Keratinocyte (primary cell): ENCODE measurements at regions not wholly inside any gene's neighbourhood (a gene's known extent, or its start where the extent isn't known, plus 50 kb on each side); places are given as distances from the start of the nearest gene placed in this dataset.

Experiments
- DNase-seq: peaks from one replicate; pipeline ENCODE4 v3.0.0-alpha.2; 2011; ENCODE audit warnings: low read depth, missing footprints, low spot score
- FAIRE-seq: peaks from 2 replicates; lab custom pipeline; 2011; peaks lifted over from hg19 to GRCh38; lab: Jason Lieb, UNC
- H2AFZ ChIP-seq: 2 replicates; pipeline ENCODE4 v1.6.0; 2012; ENCODE audit warnings: low read length, control low read depth, inconsistent platforms; ENCODE audit not compliant: control insufficient read depth
- H3K27ac ChIP-seq: 2 replicates; pipeline ENCODE4 v1.5.1; 2011; ENCODE audit warnings: low read length; ENCODE audit not compliant: control insufficient read depth, insufficient read depth
- H3K27me3 ChIP-seq: 3 replicates; pipeline ENCODE4 v1.6.0; 2011; ENCODE audit warnings: low read length; ENCODE audit not compliant: control insufficient read depth, insufficient read depth; ENCODE audit errors: extremely low read depth
- H3K36me3 ChIP-seq, 2 experiments: 2 replicates in 1 of 2; 3 replicates in 1 of 2; pipeline ENCODE4 v1.5.1; 2011; ENCODE audit warnings: low read length in 2 of 2, mild to moderate bottlenecking in 1 of 2; ENCODE audit not compliant: control insufficient read depth in 2 of 2, insufficient read depth in 2 of 2; ENCODE audit errors: extremely low read depth in 1 of 2
- H3K4me1 ChIP-seq: 3 replicates; pipeline ENCODE4 v1.5.1; 2011; ENCODE audit warnings: low read length; ENCODE audit not compliant: control insufficient read depth, insufficient read depth; ENCODE audit errors: extremely low read depth
- H3K4me2 ChIP-seq: 3 replicates; pipeline ENCODE4 v1.6.0; 2011; ENCODE audit warnings: low read depth, low read length; ENCODE audit not compliant: control insufficient read depth, insufficient read depth; ENCODE audit errors: extremely low read depth
- H3K4me3 ChIP-seq, 3 experiments: fragments of 200-600 bp in 1 of 3; sonication (generic) in 1 of 3; 2 replicates in 2 of 3; 3 replicates in 1 of 3; pipeline ENCODE4 v1.5.1; 2011 to 2016; ENCODE audit warnings: low read length in 3 of 3, mild to moderate bottlenecking in 3 of 3, control low read depth in 2 of 3, inconsistent platforms in 1 of 3, low read depth in 1 of 3, mixed read lengths in 1 of 3, mixed run types in 1 of 3, moderate library complexity in 1 of 3; ENCODE audit not compliant: control insufficient read depth in 2 of 3, insufficient read depth in 2 of 3; ENCODE audit errors: extremely low read depth in 1 of 3
- H3K79me2 ChIP-seq: 2 replicates; pipeline ENCODE4 v1.6.0; 2012; ENCODE audit warnings: low read length; ENCODE audit not compliant: control insufficient read depth, insufficient read depth
- H3K9ac ChIP-seq: 3 replicates; pipeline ENCODE4 v1.6.0; 2011; ENCODE audit warnings: low read length; ENCODE audit not compliant: control insufficient read depth, insufficient read depth; ENCODE audit errors: extremely low read depth
- H3K9me1 ChIP-seq: 3 replicates; pipeline ENCODE4 v1.6.0; 2011; ENCODE audit warnings: low read length; ENCODE audit not compliant: control insufficient read depth, insufficient read depth; ENCODE audit errors: extremely low read depth
- H3K9me3 ChIP-seq: 2 replicates; pipeline ENCODE4 v1.5.1; 2012; ENCODE audit warnings: low read depth, low read length; ENCODE audit not compliant: control insufficient read depth
- H4K20me1 ChIP-seq: 3 replicates; pipeline ENCODE4 v1.6.0; 2011; ENCODE audit warnings: low read length; ENCODE audit not compliant: control insufficient read depth, insufficient read depth; ENCODE audit errors: extremely low read depth
- CTCF ChIP-seq, 3 experiments: IDR thresholded peaks in 1 of 3; conservative IDR thresholded peaks in 1 of 3; optimal IDR thresholded peaks in 1 of 3; 2 replicates in 2 of 3; 3 replicates in 1 of 3; pipeline versions ENCODE3 to v1.5.1; 2011; ENCODE audit warnings: low read length in 3 of 3, mild to moderate bottlenecking in 3 of 3, moderate library complexity in 2 of 3, control low read depth in 1 of 3, inconsistent platforms in 1 of 3; ENCODE audit not compliant: insufficient read depth in 2 of 3; ENCODE audit errors: extremely low read depth in 1 of 3
- EZH2 ChIP-seq: IDR thresholded peaks from one replicate; pipeline ENCODE4 v1.6.1; 2012; ENCODE audit warnings: inconsistent platforms, mild to moderate bottlenecking, low read length, moderate library complexity
- dilution Hi-C: fragments of 300-500 bp; cut with MboI; formaldehyde crosslinking; loops from one replicate; pipeline ENCODE4 v1.7.0; 2020; ENCODE audit warnings: low sequenced_read_pairs; ENCODE audit not compliant: extremely low pct_ligation_motif_present

GRCh38 chr10:3465406-3465891 is 292.9 kb upstream of the PITRM1 start:
- Histone ChIP-seq H3K4me2 (peak overlapping the region; percentile 53), H2AFZ (peak overlapping the region; percentile 92), H3K9me1 (no peaks in the 10 kb centered on the region), H4K20me1 (no peaks in the 10 kb centered on the region), H3K9me3 (no peaks in the 10 kb centered on the region), H3K9ac (peak overlapping the region; percentile 57), H3K27me3 (no peaks in the 10 kb centered on the region), H3K79me2 (no peaks in the 10 kb centered on the region), H3K4me1 (peaks cover 37% of the 10 kb centered on the region), H3K4me3 (no peak overlapping the region), H3K27ac (peak overlapping the region; percentile 65), H3K36me3 (no peaks in the 10 kb centered on the region)
- peak; percentile 58 for FAIRE-seq
- TF ChIP-seq EZH2 (no peak), CTCF (optimal IDR thresholded peaks at IDR 0.05 in 1 of 3, IDR thresholded peaks at IDR 0.05 in 1 of 3, conservative IDR thresholded peaks at IDR 0.05 in 1 of 3; ENCODE audit: extremely low read depth in 1 of 3, insufficient read depth in 2 of 3, low read length in 3 of 3) (no peak)
- dilution Hi-C loops = no loop called here
- DNase-seq = no peak

GRCh38 chr10:3464760-3465405 is 292.3 kb upstream of the PITRM1 start:
- Histone ChIP-seq H3K4me2 (peak overlapping the region; percentile 53), H3K27ac (peak overlapping the region; percentile 65), H3K9me3 (no peaks in the 10 kb centered on the region), H3K9ac (peak overlapping the region; percentile 57), H2AFZ (peak overlapping the region; percentile 92), H3K79me2 (no peaks in the 10 kb centered on the region), H3K9me1 (no peaks in the 10 kb centered on the region), H4K20me1 (no peaks in the 10 kb centered on the region), H3K36me3 (no peaks in the 10 kb centered on the region), H3K4me1 (peaks cover 37% of the 10 kb centered on the region), H3K4me3 (no peak overlapping the region), H3K27me3 (no peaks in the 10 kb centered on the region)
- no peak for FAIRE-seq
- TF ChIP-seq CTCF (optimal IDR thresholded peaks at IDR 0.05 in 1 of 3, IDR thresholded peaks at IDR 0.05 in 1 of 3, conservative IDR thresholded peaks at IDR 0.05 in 1 of 3; ENCODE audit: extremely low read depth in 1 of 3, insufficient read depth in 2 of 3, low read length in 3 of 3) (no peak), EZH2 (no peak)
- DNase-seq = no peak
- dilution Hi-C loops = no loop called here
